Loucy (cell line): ENCODE measurements at regions not wholly inside any gene's neighbourhood (a gene's known extent, or its start where the extent isn't known, plus 50 kb on each side); places are given as distances from the start of the nearest gene placed in this dataset.

Experiments used
- CTCF ChIP-seq: fragments of 200-600 bp; sonication (generic); conservative IDR thresholded peaks from 2 replicates; pipeline ENCODE4 v1.5.1; 2014; ENCODE audit warnings: mild to moderate bottlenecking, antibody characterized with exemption, low read length
- EZH2phosphoT487 ChIP-seq: fragments of 200-600 bp; IDR thresholded peaks from 2 replicates; pipeline ENCODE4 v1.6.1; 2018; ENCODE audit warnings: antibody characterized with exemption, mild to moderate bottlenecking, moderate library complexity, borderline replicate concordance

GRCh38 chr1:4939266-4939665, 284.9 kb downstream of the AJAP1 start:
- TF ChIP-seq CTCF (no peak), EZH2phosphoT487 (no peak)
